ENCODE measurements at regions not wholly inside any gene's neighbourhood (a gene's known extent, or its start where the extent isn't known, plus 50 kb on each side); places are given as distances from the start of the nearest gene placed in this dataset.

DNA sequence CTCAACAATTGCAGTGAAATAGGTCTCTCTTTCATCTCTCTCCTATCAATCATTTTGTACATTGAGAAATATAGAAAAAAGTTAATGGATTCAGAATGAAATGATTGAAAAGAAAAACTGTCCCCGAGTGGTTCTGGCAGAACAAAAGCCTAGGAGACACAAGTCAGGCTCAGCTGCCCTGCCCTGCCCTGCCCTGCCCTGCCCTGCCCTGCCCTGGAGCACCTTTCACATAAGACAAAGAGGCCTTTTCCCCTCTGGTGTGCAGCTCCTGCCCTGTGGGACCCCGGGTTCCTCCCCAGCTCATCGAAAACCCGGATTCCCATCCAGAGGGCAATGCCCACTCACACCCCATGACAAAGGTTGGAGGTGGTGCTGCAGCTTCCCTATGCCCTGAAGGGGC lies 94.7 kb downstream of the TEX26 start:
- TF ChIP-seq, protein P1, sequence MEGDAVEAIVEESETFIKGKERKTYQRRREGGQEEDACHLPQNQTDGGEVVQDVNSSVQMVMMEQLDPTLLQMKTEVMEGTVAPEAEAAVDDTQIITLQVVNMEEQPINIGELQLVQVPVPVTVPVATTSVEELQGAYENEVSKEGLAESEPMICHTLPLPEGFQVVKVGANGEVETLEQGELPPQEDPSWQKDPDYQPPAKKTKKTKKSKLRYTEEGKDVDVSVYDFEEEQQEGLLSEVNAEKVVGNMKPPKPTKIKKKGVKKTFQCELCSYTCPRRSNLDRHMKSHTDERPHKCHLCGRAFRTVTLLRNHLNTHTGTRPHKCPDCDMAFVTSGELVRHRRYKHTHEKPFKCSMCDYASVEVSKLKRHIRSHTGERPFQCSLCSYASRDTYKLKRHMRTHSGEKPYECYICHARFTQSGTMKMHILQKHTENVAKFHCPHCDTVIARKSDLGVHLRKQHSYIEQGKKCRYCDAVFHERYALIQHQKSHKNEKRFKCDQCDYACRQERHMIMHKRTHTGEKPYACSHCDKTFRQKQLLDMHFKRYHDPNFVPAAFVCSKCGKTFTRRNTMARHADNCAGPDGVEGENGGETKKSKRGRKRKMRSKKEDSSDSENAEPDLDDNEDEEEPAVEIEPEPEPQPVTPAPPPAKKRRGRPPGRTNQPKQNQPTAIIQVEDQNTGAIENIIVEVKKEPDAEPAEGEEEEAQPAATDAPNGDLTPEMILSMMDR (IDR thresholded peaks at IDR 0.05) = no peak
- no peak for TF ChIP-seq POLR2A (IDR thresholded peaks at IDR 0.05)

Data from esophagus squamous epithelium (tissue), 4 donors.